ACC112 (cell line): ENCODE measurements at regions not wholly inside any gene's neighbourhood (a gene's known extent, or its start where the extent isn't known, plus 50 kb on each side); places are given as distances from the start of the nearest gene placed in this dataset.

Source experiments
- H2AFZ ChIP-seq: fragments of 200-600 bp; sonication (generic); one replicate; pipeline ENCODE4 v1.6.0; 2017; ENCODE audit warnings: antibody characterized with exemption, low read length; ENCODE audit not compliant: unreplicated experiment
- H3K27ac ChIP-seq: fragments of 200-600 bp; sonication (generic); 2 replicates; pipeline ENCODE4 v1.5.1; 2014; ENCODE audit warnings: low read depth, mild to moderate bottlenecking, antibody characterized with exemption, low read length, moderate library complexity
- H3K27me3 ChIP-seq: fragments of 200-600 bp; sonication (generic); 2 replicates; pipeline ENCODE4 v1.6.1; 2014; ENCODE audit warnings: mild to moderate bottlenecking, antibody characterized with exemption, low read length, moderate library complexity, mixed read lengths; ENCODE audit not compliant: insufficient read depth
- H3K36me3 ChIP-seq: fragments of 200-600 bp; sonication (generic); 2 replicates; pipeline ENCODE4 v1.6.1; 2016; ENCODE audit warnings: mild to moderate bottlenecking, antibody characterized with exemption, low read length, moderate library complexity, mixed read lengths; ENCODE audit not compliant: insufficient read depth
- H3K4me1 ChIP-seq: fragments of 200-600 bp; sonication (generic); one replicate; pipeline ENCODE4 v1.6.1; 2016; ENCODE audit warnings: low read length, mixed read lengths; ENCODE audit not compliant: insufficient read depth, unreplicated experiment, control insufficient read depth
- H3K4me3 ChIP-seq: fragments of 200-600 bp; sonication (generic); 2 replicates; pipeline ENCODE4 v1.5.1; 2014; ENCODE audit warnings: mild to moderate bottlenecking, low read depth, low read length
- H3K79me2 ChIP-seq: fragments of 200-600 bp; sonication (generic); one replicate; pipeline ENCODE4 v1.6.0; 2016; ENCODE audit warnings: low read length; ENCODE audit not compliant: control insufficient read depth, unreplicated experiment, insufficient read depth

GRCh38 chr2:16246911-16247310, 306.6 kb downstream of the MYCN start:
- no peaks in the 10 kb centered on the region for H3K79me2 ChIP-seq
- no peak overlapping the region for H3K4me3 ChIP-seq
- H3K27ac ChIP-seq: no peak overlapping the region
- H3K4me1 ChIP-seq: no peaks in the 10 kb centered on the region
- no peak overlapping the region for H2AFZ ChIP-seq
- no peaks in the 10 kb centered on the region for H3K36me3 ChIP-seq
- no peaks in the 10 kb centered on the region for H3K27me3 ChIP-seq

- H3K4me3 ChIP-seq: no peak overlapping the region
- H3K27me3 ChIP-seq: no peaks in the 10 kb centered on the region
- H3K79me2 ChIP-seq: no peaks in the 10 kb centered on the region
- no peaks in the 10 kb centered on the region for H3K36me3 ChIP-seq
- no peak overlapping the region for H3K27ac ChIP-seq
- no peaks in the 10 kb centered on the region for H3K4me1 ChIP-seq
- no peak overlapping the region for H2AFZ ChIP-seq
Measured at GRCh38 chr2:16246281-16246850, 306.0 kb downstream of the MYCN start.

GRCh38 chr2:16245481-16246054, 305.2 kb downstream of the MYCN start:
- H3K4me1 ChIP-seq: no peaks in the 10 kb centered on the region
- no peak overlapping the region for H3K4me3 ChIP-seq
- H3K79me2 ChIP-seq: no peaks in the 10 kb centered on the region
- no peak overlapping the region for H2AFZ ChIP-seq
- H3K27me3 ChIP-seq: no peaks in the 10 kb centered on the region
- no peaks in the 10 kb centered on the region for H3K36me3 ChIP-seq
- H3K27ac ChIP-seq: no peak overlapping the region

DNA sequence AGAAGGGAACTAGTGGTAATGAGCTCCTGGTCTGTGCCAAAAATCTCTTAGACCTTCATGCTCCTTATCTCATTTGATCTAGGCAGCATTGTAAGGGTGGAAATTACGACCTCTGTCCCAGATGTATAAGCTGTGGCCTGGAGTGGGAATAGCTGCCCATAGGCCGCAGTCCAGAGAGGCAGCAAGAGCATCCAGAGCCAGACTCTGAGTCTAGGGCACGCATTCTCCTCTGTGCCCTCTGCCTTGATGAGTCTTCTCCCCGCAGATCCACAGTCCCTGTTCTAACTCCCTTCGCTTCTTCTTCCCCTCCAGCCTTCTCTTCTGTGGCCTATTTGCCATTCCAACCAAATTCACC, 304.6 kb downstream of the MYCN start:
- no peak overlapping the region for H3K4me3 ChIP-seq
- H3K79me2 ChIP-seq: no peaks in the 10 kb centered on the region
- H3K27ac ChIP-seq: no peak overlapping the region
- no peak overlapping the region for H2AFZ ChIP-seq
- no peaks in the 10 kb centered on the region for H3K36me3 ChIP-seq
- no peaks in the 10 kb centered on the region for H3K4me1 ChIP-seq
- H3K27me3 ChIP-seq: no peaks in the 10 kb centered on the region

DNA sequence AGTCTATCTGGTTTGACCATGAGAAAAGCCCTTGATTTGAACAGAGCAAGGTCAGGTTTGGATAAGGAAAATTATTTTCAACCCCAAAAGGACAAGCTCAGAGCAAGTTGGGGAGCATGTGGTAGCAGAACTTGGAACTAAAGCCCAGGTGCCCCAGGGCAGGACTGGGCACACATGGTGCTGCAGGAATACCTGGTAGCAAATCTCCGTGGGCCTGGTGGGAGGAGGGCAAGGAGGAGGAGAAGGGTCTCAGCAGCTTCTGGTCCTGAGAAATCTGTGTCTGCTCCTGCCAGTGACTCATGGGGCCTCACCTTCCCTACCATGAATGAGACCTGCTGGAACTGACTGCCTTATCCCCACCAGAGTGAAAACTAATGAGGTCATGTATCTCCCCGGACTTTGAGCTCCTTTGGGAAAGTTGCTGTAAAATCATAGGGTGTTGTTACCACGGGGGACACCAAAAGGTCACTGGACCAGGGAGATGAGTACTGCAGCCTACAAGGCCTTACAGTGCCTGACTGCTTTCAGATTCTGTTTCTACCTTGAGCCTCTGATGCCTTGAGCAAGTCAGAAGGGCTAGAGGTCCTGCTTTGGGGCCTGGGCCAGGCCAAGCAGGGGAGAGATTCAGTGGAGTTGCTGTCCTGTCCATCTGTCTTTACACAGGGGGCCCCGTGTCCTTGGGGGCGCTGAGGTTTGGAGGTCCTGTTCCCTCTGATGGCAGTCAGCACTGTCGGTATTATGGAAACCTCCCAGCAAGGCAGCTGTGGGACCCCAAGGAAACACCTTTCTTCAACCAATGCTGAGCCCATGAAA, 304.0 kb downstream of the MYCN start:
- no peaks in the 10 kb centered on the region for H3K27me3 ChIP-seq
- H3K4me1 ChIP-seq: no peaks in the 10 kb centered on the region
- H3K79me2 ChIP-seq: no peaks in the 10 kb centered on the region
- no peak overlapping the region for H2AFZ ChIP-seq
- H3K27ac ChIP-seq: no peak overlapping the region
- no peak overlapping the region for H3K4me3 ChIP-seq
- no peaks in the 10 kb centered on the region for H3K36me3 ChIP-seq

- Histone ChIP-seq H3K79me2 (no peaks in the 10 kb centered on the region), H3K4me1 (no peaks in the 10 kb centered on the region), H3K36me3 (no peaks in the 10 kb centered on the region), H3K4me3 (no peak overlapping the region), H3K27me3 (no peaks in the 10 kb centered on the region), H2AFZ (no peak overlapping the region), H3K27ac (no peak overlapping the region)
Measured at GRCh38 chr2:16243411-16243996, 303.2 kb downstream of the MYCN start.

DNA sequence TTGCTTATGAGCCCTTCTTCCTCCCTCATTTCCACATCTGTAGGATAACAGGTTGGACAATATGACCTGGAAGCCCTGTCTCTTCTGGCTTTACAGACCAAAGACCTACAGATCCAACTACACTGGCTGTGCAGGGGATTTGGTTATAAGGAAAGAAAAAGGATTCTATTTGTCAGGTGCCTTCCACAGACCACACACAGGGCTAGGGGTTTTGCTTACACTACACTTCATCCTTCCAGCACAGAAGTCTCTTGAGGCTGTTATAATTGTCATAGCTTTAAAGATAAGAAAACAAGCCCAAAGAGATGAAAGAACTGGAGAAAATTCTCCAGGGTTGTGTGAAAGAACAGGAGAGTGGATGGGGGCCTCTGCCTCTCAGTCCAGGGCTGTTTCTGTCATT, 302.6 kb downstream of the MYCN start:
- Histone ChIP-seq H3K4me1 (no peaks in the 10 kb centered on the region), H3K27ac (no peak overlapping the region), H3K4me3 (no peak overlapping the region), H2AFZ (no peak overlapping the region), H3K27me3 (no peaks in the 10 kb centered on the region), H3K36me3 (no peaks in the 10 kb centered on the region), H3K79me2 (no peaks in the 10 kb centered on the region)

GRCh38 chr2:16241166-16242160, 301.1 kb downstream of the MYCN start:
- Histone ChIP-seq H3K27ac (no peak overlapping the region), H3K4me3 (no peak overlapping the region), H2AFZ (no peak overlapping the region), H3K27me3 (no peaks in the 10 kb centered on the region), H3K79me2 (no peaks in the 10 kb centered on the region), H3K36me3 (no peaks in the 10 kb centered on the region), H3K4me1 (no peaks in the 10 kb centered on the region)

DNA sequence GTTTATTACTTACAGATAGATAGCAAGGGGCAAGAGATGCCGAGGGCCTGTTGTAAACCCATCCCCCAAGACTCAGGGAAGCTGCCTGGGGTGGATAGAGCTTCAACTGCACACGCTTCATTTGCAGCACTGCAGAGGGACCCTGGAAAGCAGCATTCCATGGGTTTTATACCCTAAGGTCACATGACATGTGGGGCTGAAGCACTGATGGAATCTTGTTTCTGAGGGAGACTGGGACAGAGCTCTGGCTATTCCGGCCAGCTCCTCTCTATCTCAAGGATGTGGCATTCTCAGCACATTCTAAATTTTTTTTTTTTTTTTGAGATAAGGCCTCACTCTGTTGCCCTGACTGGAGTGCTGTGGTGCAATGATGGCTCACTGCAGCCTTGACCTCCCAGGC, 300.1 kb downstream of the MYCN start:
- no peak overlapping the region for H3K4me3 ChIP-seq
- H3K79me2 ChIP-seq: no peaks in the 10 kb centered on the region
- no peaks in the 10 kb centered on the region for H3K36me3 ChIP-seq
- no peaks in the 10 kb centered on the region for H3K4me1 ChIP-seq
- no peak overlapping the region for H3K27ac ChIP-seq
- H2AFZ ChIP-seq: no peak overlapping the region
- H3K27me3 ChIP-seq: no peaks in the 10 kb centered on the region

DNA sequence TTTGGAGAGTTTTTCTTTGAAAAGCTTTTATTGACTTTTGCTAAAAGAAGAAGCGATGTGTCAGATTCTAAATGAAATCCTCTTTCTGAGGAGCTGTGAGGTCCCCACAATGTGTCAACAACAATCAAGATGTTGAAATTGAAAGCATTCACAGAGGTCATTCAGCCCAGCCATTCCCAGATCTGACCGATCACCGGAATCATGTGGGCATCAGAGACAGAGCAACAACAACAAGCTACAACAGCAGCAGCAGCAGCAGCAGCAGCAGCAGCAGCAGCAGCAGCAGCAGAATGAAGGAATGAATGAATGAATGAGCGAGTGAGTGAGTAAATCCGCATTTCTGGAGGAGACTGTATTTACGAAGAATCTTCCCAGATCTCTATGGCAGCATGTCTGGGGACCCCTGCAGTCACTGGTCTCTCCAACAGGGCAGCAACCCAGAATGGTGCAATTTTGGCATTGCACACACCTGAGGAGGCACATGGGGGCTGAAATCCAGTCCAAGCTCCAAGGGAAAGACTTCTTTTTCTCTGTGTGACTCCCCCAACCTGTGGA, 299.0 kb downstream of the MYCN start:
- Histone ChIP-seq H3K36me3 (no peaks in the 10 kb centered on the region), H3K27ac (no peak overlapping the region), H3K79me2 (no peaks in the 10 kb centered on the region), H3K4me1 (no peaks in the 10 kb centered on the region), H2AFZ (no peak overlapping the region), H3K4me3 (no peak overlapping the region), H3K27me3 (no peaks in the 10 kb centered on the region)
